ENCODE measurements at regions not wholly inside any gene's neighbourhood (a gene's known extent, or its start where the extent isn't known, plus 50 kb on each side); places are given as distances from the start of the nearest gene placed in this dataset.

- H3K4me3 Mint-ChIP-seq: no peak overlapping the region
- no peaks in the 10 kb centered on the region for H3K4me1 Mint-ChIP-seq (ENCODE audit: low read depth)
- no peaks in the 10 kb centered on the region for H3K36me3 Mint-ChIP-seq (ENCODE audit: insufficient read depth in 2 of 2)
- H3K27ac Mint-ChIP-seq: no peak overlapping the region
- H3K27me3 Mint-ChIP-seq (ENCODE audit: low read depth): no peaks in the 10 kb centered on the region
- ATAC-seq (replicated peaks in 1 of 2): no peak
- DNase-seq: no peak
- H3K9me3 Mint-ChIP-seq: peaks cover 0 to 10% of the 10 kb centered on the region in 2 donors
Observed at GRCh38 chr5:105304859-105305258, 1742.3 kb upstream of the NUDT12 start.

GRCh38 chr5:105288946-105289345, 1726.4 kb upstream of the NUDT12 start:
- DNase-seq (no peak), ATAC-seq (replicated peaks in 1 of 2) (no peak)
- peaks cover 4 to 11% of the 10 kb centered on the region in 2 donors for H3K9me3 Mint-ChIP-seq
- no peak overlapping the region for H3K27ac Mint-ChIP-seq
- no peaks in the 10 kb centered on the region for H3K4me1 Mint-ChIP-seq (ENCODE audit: low read depth)
- H3K27me3 Mint-ChIP-seq (ENCODE audit: low read depth): no peaks in the 10 kb centered on the region
- H3K36me3 Mint-ChIP-seq (ENCODE audit: insufficient read depth in 2 of 2): no peaks in the 10 kb centered on the region
- H3K4me3 Mint-ChIP-seq: no peak overlapping the region

DNA sequence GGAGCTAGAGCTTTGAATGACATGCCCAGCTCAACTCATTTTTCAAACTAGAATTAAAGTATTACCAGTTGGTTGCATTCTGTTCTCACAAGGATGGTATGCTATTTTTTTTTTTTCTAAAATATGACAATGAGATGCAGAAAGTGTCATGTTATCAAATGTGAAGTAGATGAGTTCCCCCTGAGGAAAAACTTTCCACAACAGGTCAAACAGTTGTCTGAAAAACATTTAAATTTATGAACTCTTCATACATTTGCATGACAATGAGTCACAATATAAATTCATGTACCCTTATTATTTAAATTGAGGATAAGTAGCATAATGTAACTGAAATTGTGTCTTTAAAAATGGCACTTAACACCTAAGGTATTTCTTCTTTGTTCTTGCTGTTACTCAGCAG, 1720.5 kb upstream of the NUDT12 start:
- Mint-ChIP-seq H3K36me3 (ENCODE audit: insufficient read depth in 2 of 2) (no peaks in the 10 kb centered on the region), H3K4me3 (no peak overlapping the region), H3K27ac (no peak overlapping the region), H3K4me1 (ENCODE audit: low read depth) (no peaks in the 10 kb centered on the region), H3K27me3 (ENCODE audit: low read depth) (no peaks in the 10 kb centered on the region), H3K9me3 (peaks cover 4 to 11% of the 10 kb centered on the region in 2 donors)
- ATAC-seq (replicated peaks in 1 of 2) (no peak), DNase-seq (no peak)

DNA sequence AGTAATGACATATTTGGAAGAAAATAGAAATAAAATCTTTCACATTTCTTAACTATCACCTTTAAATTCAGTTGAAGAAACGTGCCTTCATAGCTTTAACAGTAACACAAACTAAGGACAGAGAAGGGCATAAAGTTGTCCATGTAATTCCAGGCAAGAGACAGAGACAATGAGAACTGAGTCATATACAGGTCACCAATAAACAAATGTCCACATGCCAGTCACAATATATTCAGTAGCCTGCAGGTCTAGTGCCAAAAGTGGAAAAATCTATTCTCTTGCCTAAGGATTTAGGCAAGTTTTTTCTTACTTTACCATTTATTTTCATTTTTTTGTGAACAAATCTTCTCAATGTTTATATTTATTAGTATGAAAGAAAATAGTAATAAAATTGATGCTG, 1711.5 kb upstream of the NUDT12 start:
- no peaks in the 10 kb centered on the region for H3K4me1 Mint-ChIP-seq (ENCODE audit: low read depth)
- H3K36me3 Mint-ChIP-seq (ENCODE audit: insufficient read depth in 2 of 2): no peaks in the 10 kb centered on the region
- no peaks in the 10 kb centered on the region for H3K27me3 Mint-ChIP-seq (ENCODE audit: low read depth)
- peaks cover 5 to 9% of the 10 kb centered on the region in 2 donors for H3K9me3 Mint-ChIP-seq
- H3K27ac Mint-ChIP-seq: no peak overlapping the region
- no peak for DNase-seq
- no peak for ATAC-seq (replicated peaks in 1 of 2)
- no peak overlapping the region for H3K4me3 Mint-ChIP-seq

DNA sequence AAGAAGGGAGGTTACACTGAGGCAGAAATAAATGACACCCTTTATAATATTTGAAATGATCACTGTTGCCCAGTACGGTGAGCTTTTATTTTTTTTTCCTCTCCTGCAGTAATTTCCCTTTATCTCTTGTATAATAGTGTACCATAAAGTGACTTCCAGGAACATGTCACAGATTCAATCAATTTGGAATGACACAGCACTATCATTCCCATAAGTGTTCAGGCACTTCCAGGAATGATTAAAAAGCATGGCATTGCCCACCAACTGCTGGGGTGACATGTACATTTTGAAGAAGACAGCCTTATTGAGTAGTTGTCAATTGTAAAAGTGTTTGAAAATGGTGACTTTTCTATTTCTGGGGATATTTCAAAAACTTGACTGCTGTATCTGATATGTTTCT, 1700.9 kb upstream of the NUDT12 start:
- Mint-ChIP-seq H3K4me1 (ENCODE audit: low read depth) (no peaks in the 10 kb centered on the region), H3K27me3 (ENCODE audit: low read depth) (no peaks in the 10 kb centered on the region), H3K9me3 (peaks cover 9 to 11% of the 10 kb centered on the region in 2 donors), H3K4me3 (no peak overlapping the region), H3K36me3 (ENCODE audit: insufficient read depth in 2 of 2) (peaks cover 0 to 4% of the 10 kb centered on the region in 2 donors), H3K27ac (no peak overlapping the region)
- no peak for ATAC-seq (replicated peaks in 1 of 2)
- DNase-seq: no peak

DNA sequence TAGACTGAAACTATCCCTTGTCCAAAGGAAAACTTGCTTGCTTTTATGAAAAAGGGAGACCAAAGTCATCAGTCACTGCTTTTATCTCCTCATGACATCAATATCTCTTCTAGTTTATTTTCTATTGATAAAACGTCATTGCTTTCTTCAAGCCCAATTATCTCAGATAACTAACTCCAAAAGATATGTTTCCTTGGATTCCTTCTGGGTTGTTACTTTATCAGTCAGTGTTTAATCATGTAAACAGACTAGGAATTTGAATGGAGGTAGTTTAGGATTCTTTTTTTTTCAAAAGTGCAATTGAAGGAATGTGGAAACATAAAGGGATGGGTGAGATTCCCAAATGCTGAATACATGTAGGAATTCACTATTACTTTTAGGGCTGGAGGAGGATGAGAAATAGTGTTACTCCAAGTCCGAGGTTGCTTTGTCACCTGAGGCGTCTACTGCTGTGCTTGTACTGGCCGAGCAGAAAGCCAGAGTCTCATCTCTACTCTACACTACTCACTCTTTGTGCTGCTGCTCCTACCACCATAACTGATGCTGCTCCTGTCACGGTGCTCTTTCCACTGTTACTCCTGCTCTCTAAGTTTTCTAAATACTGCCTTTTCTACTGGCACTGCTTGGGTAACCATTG, 1697.1 kb upstream of the NUDT12 start:
- Mint-ChIP-seq H3K9me3 (peaks cover 8 to 11% of the 10 kb centered on the region in 2 donors), H3K4me1 (ENCODE audit: low read depth) (no peaks in the 10 kb centered on the region), H3K27ac (no peak overlapping the region), H3K4me3 (no peak overlapping the region), H3K36me3 (ENCODE audit: insufficient read depth in 2 of 2) (peaks cover 0 to 4% of the 10 kb centered on the region in 2 donors), H3K27me3 (ENCODE audit: low read depth) (no peaks in the 10 kb centered on the region)
- DNase-seq: no peak
- no peak for ATAC-seq (replicated peaks in 1 of 2)

DNA sequence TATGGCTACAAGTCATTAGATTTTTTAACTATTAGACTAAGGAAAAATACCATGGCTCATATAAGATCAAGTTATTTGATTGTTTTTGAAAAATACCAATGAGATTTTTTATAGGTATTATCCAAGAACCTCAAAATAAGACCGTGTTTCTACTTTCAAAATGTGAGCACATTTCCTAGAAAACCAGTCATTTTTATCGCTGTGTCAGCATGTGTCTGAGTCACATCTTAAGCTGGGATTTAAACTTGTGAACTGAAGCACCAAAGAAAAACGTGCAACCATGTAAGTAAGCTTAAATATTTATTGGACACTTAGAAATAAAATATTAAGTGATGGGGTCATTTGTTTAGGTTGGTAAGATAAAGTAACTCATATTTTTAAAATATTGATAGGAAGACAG, 1676.0 kb upstream of the NUDT12 start:
- no peak for ATAC-seq (replicated peaks in 1 of 2)
- Mint-ChIP-seq H3K4me3 (no peak overlapping the region), H3K36me3 (ENCODE audit: insufficient read depth in 2 of 2) (no peaks in the 10 kb centered on the region), H3K27ac (no peak overlapping the region), H3K4me1 (ENCODE audit: low read depth) (no peaks in the 10 kb centered on the region), H3K9me3 (peaks cover 2% of the 10 kb centered on the region in 2 donors), H3K27me3 (ENCODE audit: low read depth) (no peaks in the 10 kb centered on the region)
- no peak for DNase-seq

DNA sequence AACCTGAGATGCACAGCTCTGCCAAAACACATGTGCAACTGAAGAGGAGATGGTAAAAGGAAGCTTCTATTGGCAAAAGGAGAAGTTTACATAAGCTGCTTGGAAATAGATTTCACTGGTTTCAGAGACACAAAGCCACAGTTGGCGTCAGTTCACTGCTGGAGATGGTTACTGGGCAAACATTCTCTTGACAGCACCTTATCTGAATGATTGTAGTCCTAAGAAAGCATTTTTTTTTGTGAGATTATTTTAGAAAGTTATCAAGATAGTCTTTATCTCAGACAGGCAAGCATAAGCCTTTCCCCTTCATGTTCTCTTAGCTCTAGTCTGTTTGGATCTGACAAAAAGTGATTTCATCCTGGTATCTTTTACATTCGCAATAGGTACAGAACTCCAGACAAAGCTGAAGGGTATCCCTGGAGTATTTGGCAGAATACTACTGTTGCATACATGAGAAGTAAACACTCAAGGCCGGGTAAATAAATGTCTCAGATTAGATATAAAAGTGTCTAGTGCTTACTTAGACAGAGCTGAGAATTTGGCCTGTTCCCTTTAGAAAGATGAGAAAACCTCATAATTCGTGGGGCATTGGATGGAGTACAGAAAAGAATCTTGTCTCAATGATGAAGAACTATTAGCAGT, 1668.0 kb upstream of the NUDT12 start:
- H3K4me3 Mint-ChIP-seq: no peak overlapping the region
- peaks cover 0 to 4% of the 10 kb centered on the region in 2 donors for H3K9me3 Mint-ChIP-seq
- DNase-seq (no peak), ATAC-seq (replicated peaks in 1 of 2) (no peak)
- H3K36me3 Mint-ChIP-seq (ENCODE audit: insufficient read depth in 2 of 2): no peaks in the 10 kb centered on the region
- no peak overlapping the region for H3K27ac Mint-ChIP-seq
- H3K4me1 Mint-ChIP-seq (ENCODE audit: low read depth): no peaks in the 10 kb centered on the region
- H3K27me3 Mint-ChIP-seq (ENCODE audit: low read depth): no peaks in the 10 kb centered on the region

DNA sequence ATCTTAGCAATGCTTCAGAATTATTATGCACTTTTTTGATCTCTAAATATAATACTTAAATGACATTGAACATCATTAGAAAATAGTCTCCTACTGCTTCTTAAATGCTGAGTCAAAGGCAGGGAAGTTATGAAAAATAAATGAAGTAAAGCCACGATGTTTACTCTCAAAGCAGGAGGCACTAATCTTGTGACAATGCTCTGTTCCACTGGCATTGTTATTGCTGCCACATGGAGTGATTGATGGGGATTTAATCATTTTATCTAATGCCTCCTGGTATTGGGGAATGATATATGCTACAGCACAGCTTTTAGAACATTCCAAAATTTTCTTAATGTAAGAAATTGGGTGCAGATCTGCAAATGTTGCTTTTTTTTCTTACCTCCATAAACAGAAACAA, 1655.4 kb upstream of the NUDT12 start:
- no peak overlapping the region for H3K27ac Mint-ChIP-seq
- no peaks in the 10 kb centered on the region for H3K27me3 Mint-ChIP-seq (ENCODE audit: low read depth)
- DNase-seq (no peak), ATAC-seq (replicated peaks in 1 of 2) (no peak)
- no peak overlapping the region for H3K4me3 Mint-ChIP-seq
- H3K36me3 Mint-ChIP-seq (ENCODE audit: insufficient read depth in 2 of 2): no peaks in the 10 kb centered on the region
- peaks cover 7 to 11% of the 10 kb centered on the region in 2 donors for H3K9me3 Mint-ChIP-seq
- H3K4me1 Mint-ChIP-seq (ENCODE audit: low read depth): no peaks in the 10 kb centered on the region

DNA sequence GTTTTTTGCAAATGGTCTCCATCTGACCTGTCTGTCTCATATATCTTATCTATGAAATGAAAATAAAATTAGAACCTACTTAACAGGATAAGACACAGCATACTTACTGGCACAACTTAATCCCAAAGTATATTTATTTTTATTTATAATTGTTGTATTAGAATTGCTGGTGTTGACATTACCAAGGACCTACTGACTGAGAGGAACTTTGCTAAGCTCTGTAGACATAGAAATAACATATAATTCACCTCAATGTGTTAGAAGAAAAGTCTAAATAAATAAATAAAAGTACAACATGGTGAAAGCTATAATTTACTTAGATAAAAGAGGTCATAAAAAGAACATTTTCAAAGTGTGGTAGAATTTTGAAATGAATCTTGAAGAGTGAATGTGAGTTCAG, 1650.5 kb upstream of the NUDT12 start:
- DNase-seq (no peak), ATAC-seq (replicated peaks in 1 of 2) (no peak)
- Mint-ChIP-seq H3K36me3 (ENCODE audit: insufficient read depth in 2 of 2) (no peaks in the 10 kb centered on the region), H3K27ac (no peak overlapping the region), H3K27me3 (ENCODE audit: low read depth) (no peaks in the 10 kb centered on the region), H3K9me3 (peaks cover 11 to 13% of the 10 kb centered on the region in 2 donors), H3K4me1 (ENCODE audit: low read depth) (no peaks in the 10 kb centered on the region), H3K4me3 (no peak overlapping the region)

DNA sequence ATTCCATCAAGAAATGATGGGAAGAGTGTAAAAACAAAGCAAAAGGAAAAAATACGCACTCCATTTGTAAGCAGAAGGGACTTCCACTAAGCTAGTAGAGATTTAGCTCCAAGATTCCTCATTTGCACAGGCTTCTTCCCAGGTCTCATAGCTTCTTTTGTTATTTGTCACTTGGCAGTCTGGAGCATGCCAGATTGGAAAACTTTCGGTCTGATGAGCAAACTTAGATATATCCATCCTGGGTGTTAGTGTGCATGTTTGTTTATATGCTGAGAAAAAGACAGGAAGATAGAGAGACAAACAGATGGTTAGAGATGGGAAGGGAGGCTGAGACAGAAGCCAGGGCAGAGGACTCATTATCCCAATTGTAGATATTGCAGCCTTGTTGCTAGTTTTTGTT, 1644.5 kb upstream of the NUDT12 start:
- Mint-ChIP-seq H3K9me3 (peaks cover 11 to 17% of the 10 kb centered on the region in 2 donors), H3K4me3 (no peak overlapping the region), H3K36me3 (ENCODE audit: insufficient read depth in 2 of 2) (peaks cover 1 to 3% of the 10 kb centered on the region in 2 donors), H3K27ac (no peak overlapping the region), H3K4me1 (ENCODE audit: low read depth) (no peaks in the 10 kb centered on the region), H3K27me3 (ENCODE audit: low read depth) (no peaks in the 10 kb centered on the region)
- no peak for ATAC-seq (replicated peaks in 1 of 2)
- no peak for DNase-seq

GRCh38 chr5:105197531-105197930, 1634.9 kb upstream of the NUDT12 start:
- no peaks in the 10 kb centered on the region for H3K36me3 Mint-ChIP-seq (ENCODE audit: insufficient read depth in 2 of 2)
- no peak overlapping the region for H3K27ac Mint-ChIP-seq
- peaks cover 11 to 12% of the 10 kb centered on the region in 2 donors for H3K9me3 Mint-ChIP-seq
- H3K4me1 Mint-ChIP-seq (ENCODE audit: low read depth): no peaks in the 10 kb centered on the region
- no peaks in the 10 kb centered on the region for H3K27me3 Mint-ChIP-seq (ENCODE audit: low read depth)
- H3K4me3 Mint-ChIP-seq: no peak overlapping the region
- DNase-seq (no peak), ATAC-seq (replicated peaks in 1 of 2) (no peak)

GRCh38 chr5:105195765-105196164, 1633.2 kb upstream of the NUDT12 start:
- Mint-ChIP-seq H3K27me3 (ENCODE audit: low read depth) (no peaks in the 10 kb centered on the region), H3K4me3 (no peak overlapping the region), H3K36me3 (ENCODE audit: insufficient read depth in 2 of 2) (no peaks in the 10 kb centered on the region), H3K27ac (no peak overlapping the region), H3K9me3 (peaks cover 6 to 7% of the 10 kb centered on the region in 2 donors), H3K4me1 (ENCODE audit: low read depth) (no peaks in the 10 kb centered on the region)
- DNase-seq: no peak
- no peak for ATAC-seq (replicated peaks in 1 of 2)

DNA sequence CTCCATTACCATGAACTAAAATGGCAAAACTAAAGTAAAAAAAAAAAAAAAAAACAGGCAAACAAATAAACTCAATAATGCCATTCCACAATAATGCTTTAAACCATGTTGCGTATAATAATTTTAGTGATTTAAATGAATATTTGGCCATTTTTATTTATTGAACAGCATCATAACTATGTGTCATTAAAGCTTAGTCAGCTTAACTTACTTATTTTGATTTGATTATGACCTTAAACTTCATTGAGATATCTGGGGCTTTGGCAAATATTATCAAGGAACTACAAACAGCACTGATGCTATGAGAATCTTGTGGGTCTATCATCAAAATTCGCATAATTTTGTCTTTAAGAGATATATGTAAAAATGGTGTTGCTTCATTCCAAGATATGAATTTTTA, 1610.3 kb upstream of the NUDT12 start:
- Mint-ChIP-seq H3K27me3 (ENCODE audit: low read depth) (no peaks in the 10 kb centered on the region), H3K4me3 (no peak overlapping the region)

More for the DNA sequence above, 1610.3 kb upstream of the NUDT12 start:
- Mint-ChIP-seq H3K9me3 (peaks cover 8% of the 10 kb centered on the region in 2 donors), H3K27ac (no peak overlapping the region), H3K4me1 (ENCODE audit: low read depth) (no peaks in the 10 kb centered on the region), H3K36me3 (ENCODE audit: insufficient read depth in 2 of 2) (no peaks in the 10 kb centered on the region)
- no peak for DNase-seq
- ATAC-seq (replicated peaks in 1 of 2): no peak

Measured in activated T-cell treated with anti-CD3 and anti-CD28 coated beads, Interleukin-2, amount 50 U/mL, for 72 hours (primary cell).